ELR (cell line): ENCODE measurements at regions not wholly inside any gene's neighbourhood (a gene's known extent, or its start where the extent isn't known, plus 50 kb on each side); places are given as distances from the start of the nearest gene placed in this dataset.
A peak's percentile ranks its signal among the peaks of the same experiment; 100 is the strongest.

Experiments
- DNase-seq: peaks from one replicate; pipeline ENCODE4 v3.0.0-alpha.2; 2015; ENCODE audit warnings: low read depth

GRCh38 chr12:30827101-30828066, 72.6 kb upstream of the CAPRIN2 start:
- DNase-seq, result no peak

GRCh38 chr12:30826276-30826675, 71.5 kb upstream of the CAPRIN2 start:
- DNase-seq, result no peak

- DNase-seq, result no peak
Observed at GRCh38 chr12:30825341-30825740, 70.6 kb upstream of the CAPRIN2 start.

- DNase-seq, result no peak
Observed at GRCh38 chr12:30824311-30824710, 69.6 kb upstream of the CAPRIN2 start.

GRCh38 chr12:30823764-30824163, 69.0 kb upstream of the CAPRIN2 start:
- DNase-seq, result no peak

GRCh38 chr12:30823156-30823699, 68.5 kb upstream of the CAPRIN2 start:
- DNase-seq, result no peak

GRCh38 chr12:30822385-30823155, 67.8 kb upstream of the CAPRIN2 start:
- DNase-seq, result peak; percentile 30

- DNase-seq, result no peak
Observed at GRCh38 chr12:30820406-30820946, 65.7 kb upstream of the CAPRIN2 start.

- DNase-seq, result no peak
Observed at GRCh38 chr12:30818562-30818961, 63.8 kb upstream of the CAPRIN2 start.

GRCh38 chr12:30816742-30817465, 62.2 kb upstream of the CAPRIN2 start:
- DNase-seq, result no peak

GRCh38 chr12:30814295-30814655, 59.5 kb upstream of the CAPRIN2 start:
- no peak for DNase-seq

GRCh38 chr12:30813525-30814294, 59.0 kb upstream of the CAPRIN2 start:
- DNase-seq, result no peak

- no peak for DNase-seq
Observed at GRCh38 chr12:30811966-30812365, 57.2 kb upstream of the CAPRIN2 start.

- no peak for DNase-seq
Observed at GRCh38 chr12:30810918-30811317, 56.2 kb upstream of the CAPRIN2 start.

- DNase-seq, result no peak
Observed at GRCh38 chr12:30807695-30808034, 52.9 kb upstream of the CAPRIN2 start.

GRCh38 chr12:30806989-30807694, 52.4 kb upstream of the CAPRIN2 start:
- peak; percentile 80 for DNase-seq

- DNase-seq, result peak; percentile 23
Observed at GRCh38 chr12:30805959-30806358, 51.2 kb upstream of the CAPRIN2 start.
